Mesendoderm (in vitro differentiated cells): ENCODE measurements at regions not wholly inside any gene's neighbourhood (a gene's known extent, or its start where the extent isn't known, plus 50 kb on each side); places are given as distances from the start of the nearest gene placed in this dataset.
A peak's percentile ranks its signal among the peaks of the same experiment; 100 is the strongest.

Experiments
- DNase-seq: peaks from one replicate; pipeline ENCODE4 v3.0.0; 2013
- H2AK5ac ChIP-seq: 2 replicates; pipeline ENCODE4 v1.6.1; 2013; ENCODE audit warnings: low read length, inconsistent platforms
- H2BK120ac ChIP-seq: 2 replicates; pipeline ENCODE4 v1.6.1; 2013; ENCODE audit warnings: low read depth, mild to moderate bottlenecking, low read length, moderate library complexity, mixed read lengths
- H2BK15ac ChIP-seq: replicated peaks from 2 replicates; pipeline ENCODE4 v1.6.1; 2013; ENCODE audit warnings: low read depth, mild to moderate bottlenecking, moderate library complexity
- H2BK5ac ChIP-seq: 2 replicates; pipeline ENCODE4 v1.6.1; 2013; ENCODE audit warnings: low read length, inconsistent platforms
- H3K18ac ChIP-seq: 2 replicates; pipeline ENCODE4 v1.6.1; 2013; ENCODE audit warnings: mild to moderate bottlenecking, low read length, mixed read lengths
- H3K23ac ChIP-seq: one replicate; pipeline ENCODE4 v1.6.1; 2013; ENCODE audit warnings: low read length
- H3K27ac ChIP-seq: 2 replicates; pipeline ENCODE4 v1.5.1; 2013; ENCODE audit warnings: low read depth, mild to moderate bottlenecking, inconsistent platforms, low read length, moderate library complexity
- H3K27me3 ChIP-seq: 2 replicates; pipeline ENCODE4 v1.6.1; 2013; ENCODE audit warnings: low read length, control low read depth, mild to moderate bottlenecking, inconsistent platforms; ENCODE audit not compliant: insufficient read depth, poor library complexity
- H3K36me3 ChIP-seq: 2 replicates; pipeline ENCODE4 v1.6.1; 2013; ENCODE audit warnings: low read length, inconsistent platforms; ENCODE audit not compliant: control insufficient read depth, insufficient read depth
- H3K4ac ChIP-seq: one replicate; pipeline ENCODE4 v1.6.1; 2013; ENCODE audit warnings: low read depth, mild to moderate bottlenecking, low read length, moderate library complexity
- H3K4me1 ChIP-seq: 2 replicates; pipeline ENCODE4 v1.6.1; 2013; ENCODE audit warnings: low read depth, low read length, inconsistent platforms; ENCODE audit not compliant: control insufficient read depth
- H3K4me2 ChIP-seq: 2 replicates; pipeline ENCODE4 v1.6.1; 2013; ENCODE audit warnings: low read length
- H3K4me3 ChIP-seq: 2 replicates; pipeline ENCODE4 v1.5.1; 2013; ENCODE audit warnings: mild to moderate bottlenecking, low read length
- H3K56ac ChIP-seq: one replicate; pipeline ENCODE4 v1.6.1; 2013; ENCODE audit warnings: low read length
- H3K79me1 ChIP-seq: 2 replicates; pipeline ENCODE4 v1.6.1; 2013; ENCODE audit warnings: low read length, inconsistent platforms
- H3K79me2 ChIP-seq: 2 replicates; pipeline ENCODE4 v1.6.1; 2013; ENCODE audit warnings: mild to moderate bottlenecking, low read length; ENCODE audit not compliant: control insufficient read depth, insufficient read depth
- H3K9ac ChIP-seq: 2 replicates; pipeline ENCODE4 v1.6.1; 2013; ENCODE audit warnings: low read length, inconsistent platforms
- H4K5ac ChIP-seq: one replicate; pipeline ENCODE4 v1.6.1; 2013; ENCODE audit warnings: low read length
- H4K8ac ChIP-seq: one replicate; pipeline ENCODE4 v1.6.1; 2013; ENCODE audit warnings: low read depth, mild to moderate bottlenecking, control low read depth, low read length, moderate library complexity
- WGBS: extraction: QIAGEN DNeasy Blood & Tissue Kit; methylation state at CpG from one replicate; pipeline ENCODE4 v1.1.7; 2013; ENCODE audit warnings: low lambda C conversion rate, missing lambda C conversion rate; ENCODE audit not compliant: insufficient coverage; ENCODE audit errors: extremely low coverage; 5-methylcytosine and 5-hydroxymethylcytosine counted together

DNA sequence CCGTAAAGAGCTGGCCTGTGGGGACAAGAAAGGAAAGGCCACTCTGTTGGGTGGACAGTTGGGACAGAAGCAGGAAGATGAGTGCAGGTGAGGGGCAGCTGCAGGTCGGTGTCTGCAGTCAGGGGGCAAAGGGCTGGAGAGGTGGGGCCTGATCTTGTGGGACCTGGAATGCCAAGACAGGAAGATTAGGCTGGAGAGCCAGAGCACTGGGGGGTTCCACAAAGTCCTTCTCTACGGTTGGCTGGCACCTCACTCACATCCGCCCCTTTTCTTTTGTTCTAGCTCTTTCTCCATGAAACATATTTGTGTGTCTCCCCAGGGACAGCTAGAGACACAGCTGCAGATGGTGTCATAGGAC lies 404.1 kb downstream of the PTPRU start:
- Histone ChIP-seq H3K56ac (no peak overlapping the region), H3K23ac (no peak overlapping the region), H3K27ac (no peak overlapping the region), H4K8ac (no peak overlapping the region), H3K4me1 (no peaks in the 10 kb centered on the region), H3K4ac (no peak overlapping the region), H3K9ac (no peak overlapping the region), H2BK120ac (no peak overlapping the region), H2BK15ac (no peak overlapping the region), H3K79me2 (no peaks in the 10 kb centered on the region), H3K36me3 (no peaks in the 10 kb centered on the region), H3K27me3 (no peaks in the 10 kb centered on the region), H3K4me2 (no peak overlapping the region), H3K18ac (no peak overlapping the region), H2AK5ac (no peak overlapping the region), H3K4me3 (no peak overlapping the region), H4K5ac (no peak overlapping the region), H2BK5ac (no peak overlapping the region), H3K79me1 (no peaks in the 10 kb centered on the region)
- WGBS = no CpG with 5 or more reads among the region's 4 CpGs
- DNase-seq = no peak

DNA sequence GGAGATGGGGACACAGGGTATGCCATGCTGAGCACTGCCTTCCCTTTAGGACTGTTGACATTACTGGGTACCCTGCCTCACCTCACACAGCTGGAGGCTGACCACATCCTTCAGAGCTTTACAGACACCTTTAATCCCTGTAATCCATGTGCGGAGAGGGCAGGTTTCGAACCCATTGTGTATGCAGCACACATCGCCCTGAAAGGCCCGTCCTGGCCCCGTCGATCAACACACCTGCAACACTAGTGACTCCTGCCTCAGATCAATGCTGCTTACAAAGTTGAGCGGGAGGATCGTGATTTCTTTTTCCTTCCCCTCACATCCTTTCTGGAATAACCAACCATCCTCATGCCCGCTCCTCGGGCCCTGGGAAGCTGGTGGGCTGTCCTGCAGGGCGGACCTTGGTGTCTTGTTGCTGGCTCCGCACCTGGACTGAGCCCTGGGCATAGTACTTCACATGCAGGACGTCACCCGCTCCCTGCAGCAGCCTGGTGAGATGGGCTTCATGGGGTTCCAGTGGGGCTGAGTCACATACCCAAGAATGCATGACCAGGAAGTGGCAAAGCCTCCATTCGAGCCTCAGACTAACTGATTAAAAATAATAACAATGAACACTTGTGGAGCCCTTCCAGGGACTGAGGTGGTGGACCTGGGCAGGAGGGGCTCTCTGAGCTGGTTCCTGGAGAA lies 403.6 kb downstream of the PTPRU start:
- Histone ChIP-seq H3K4ac (no peak overlapping the region), H3K36me3 (no peaks in the 10 kb centered on the region), H2BK5ac (no peak overlapping the region), H3K79me2 (no peaks in the 10 kb centered on the region), H3K56ac (no peak overlapping the region), H3K4me2 (no peak overlapping the region), H3K23ac (no peak overlapping the region), H3K4me1 (no peaks in the 10 kb centered on the region), H4K8ac (no peak overlapping the region), H3K27me3 (no peaks in the 10 kb centered on the region), H3K9ac (no peak overlapping the region), H3K27ac (no peak overlapping the region), H3K4me3 (no peak overlapping the region), H2AK5ac (no peak overlapping the region), H3K79me1 (no peaks in the 10 kb centered on the region), H2BK15ac (no peak overlapping the region), H4K5ac (no peak overlapping the region), H2BK120ac (no peak overlapping the region), H3K18ac (no peak overlapping the region)
- DNase-seq = peak; percentile 10
- no CpG with 5 or more reads among the region's 15 CpGs for WGBS

- Histone ChIP-seq H2BK15ac (no peak overlapping the region), H3K4me1 (no peaks in the 10 kb centered on the region), H3K27ac (no peak overlapping the region), H3K4me2 (no peak overlapping the region), H3K4me3 (no peak overlapping the region), H2AK5ac (no peak overlapping the region), H3K36me3 (no peaks in the 10 kb centered on the region), H3K9ac (no peak overlapping the region), H2BK120ac (no peak overlapping the region), H4K5ac (no peak overlapping the region), H3K79me1 (no peaks in the 10 kb centered on the region), H3K4ac (no peak overlapping the region), H3K79me2 (no peaks in the 10 kb centered on the region), H3K27me3 (no peaks in the 10 kb centered on the region), H3K18ac (no peak overlapping the region), H3K23ac (no peak overlapping the region), H3K56ac (no peak overlapping the region), H2BK5ac (no peak overlapping the region), H4K8ac (no peak overlapping the region)
- no CpG with 5 or more reads among the region's 6 CpGs for WGBS
- DNase-seq = no peak
These were observed 402.9 kb downstream of the PTPRU start for GRCh38 chr1:29639156-29639736.

DNA sequence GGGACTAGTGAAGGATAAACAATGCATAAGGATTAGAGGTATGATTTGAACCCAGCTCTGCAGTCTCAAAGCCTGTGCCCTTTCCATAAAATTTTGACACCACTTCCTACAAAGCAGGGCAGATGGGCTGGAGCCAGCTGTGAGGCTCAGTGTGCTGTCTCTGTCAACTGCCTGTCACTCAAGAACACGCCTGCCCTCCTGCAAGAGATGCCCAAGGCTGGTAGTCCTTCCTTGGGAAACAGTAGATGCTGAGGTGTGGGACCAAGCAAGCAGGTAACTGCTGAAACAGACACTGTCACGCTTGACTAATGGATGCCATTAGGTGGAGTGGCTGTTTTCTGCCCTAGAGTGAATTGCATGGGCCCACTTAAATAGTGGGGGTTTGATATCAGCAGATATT lies 402.0 kb downstream of the PTPRU start:
- no CpG with 5 or more reads among the region's 2 CpGs for WGBS
- no peak overlapping the region for H3K18ac ChIP-seq
- no peak overlapping the region for H2BK120ac ChIP-seq
- H3K79me2 ChIP-seq = no peaks in the 10 kb centered on the region
- no peak overlapping the region for H3K56ac ChIP-seq
- no peak overlapping the region for H3K23ac ChIP-seq
- no peak overlapping the region for H2AK5ac ChIP-seq
- DNase-seq = no peak
- H3K27me3 ChIP-seq = no peaks in the 10 kb centered on the region
- no peak overlapping the region for H3K4me3 ChIP-seq
- H2BK5ac ChIP-seq = no peak overlapping the region
- H3K79me1 ChIP-seq = no peaks in the 10 kb centered on the region
- no peaks in the 10 kb centered on the region for H3K4me1 ChIP-seq
- H3K4me2 ChIP-seq = no peak overlapping the region
- no peaks in the 10 kb centered on the region for H3K36me3 ChIP-seq
- H2BK15ac ChIP-seq = no peak overlapping the region
- H3K4ac ChIP-seq = no peak overlapping the region
- H4K5ac ChIP-seq = no peak overlapping the region
- no peak overlapping the region for H4K8ac ChIP-seq
- H3K9ac ChIP-seq = no peak overlapping the region
- no peak overlapping the region for H3K27ac ChIP-seq

DNA sequence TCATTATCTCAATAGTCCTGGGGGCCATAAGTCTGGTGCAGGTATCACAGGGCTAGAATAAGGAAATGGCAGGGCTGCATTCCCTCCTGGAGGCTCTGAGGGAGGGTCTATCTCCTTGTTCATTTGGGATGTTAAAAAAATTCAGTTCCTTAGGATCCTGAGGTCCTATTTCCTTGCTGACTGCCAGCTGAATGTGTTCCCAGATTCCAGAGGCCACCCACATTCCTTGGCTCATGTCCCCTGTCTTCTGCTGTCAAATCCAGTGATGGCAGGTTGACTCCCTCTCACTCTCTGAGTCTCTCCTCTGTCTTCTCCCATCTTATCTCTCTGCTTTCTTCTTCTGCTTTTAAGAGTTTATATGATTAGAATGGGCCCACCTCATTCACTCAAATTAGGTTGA lies 400.6 kb downstream of the PTPRU start:
- Histone ChIP-seq H3K18ac (no peak overlapping the region), H4K5ac (no peak overlapping the region), H2BK15ac (no peak overlapping the region), H3K27me3 (no peaks in the 10 kb centered on the region), H3K4ac (no peak overlapping the region), H3K27ac (no peak overlapping the region), H3K4me2 (no peak overlapping the region), H2BK5ac (no peak overlapping the region), H3K23ac (no peak overlapping the region), H3K56ac (no peak overlapping the region), H4K8ac (no peak overlapping the region), H3K4me1 (no peaks in the 10 kb centered on the region), H3K36me3 (no peaks in the 10 kb centered on the region), H3K9ac (no peak overlapping the region), H3K79me1 (no peaks in the 10 kb centered on the region), H3K4me3 (no peak overlapping the region), H2BK120ac (no peak overlapping the region), H2AK5ac (no peak overlapping the region), H3K79me2 (no peaks in the 10 kb centered on the region)
- DNase-seq = no peak
